ENCODE measurements at regions not wholly inside any gene's neighbourhood (a gene's known extent, or its start where the extent isn't known, plus 50 kb on each side); places are given as distances from the start of the nearest gene placed in this dataset.

- Histone ChIP-seq H3K27me3 (ENCODE audit: insufficient read depth, low read length) (no peaks in the 10 kb centered on the region), H3K79me2 (ENCODE audit: insufficient read depth, low read length) (no peaks in the 10 kb centered on the region), H3K9me3 (ENCODE audit: insufficient read depth, low read depth, low read length) (no peaks in the 10 kb centered on the region), H3K9ac (ENCODE audit: low read length) (no peak overlapping the region), H3K4me3 (ENCODE audit: insufficient read depth, low read depth, low read length) (no peak overlapping the region), H4K20me1 (ENCODE audit: insufficient read depth, low read length) (no peaks in the 10 kb centered on the region), H3K4me2 (ENCODE audit: low read length) (no peak overlapping the region), H3K36me3 (ENCODE audit: insufficient read depth, low read length) (no peaks in the 10 kb centered on the region), H2AFZ (ENCODE audit: low read depth, low read length) (no peak overlapping the region), H3K4me1 (ENCODE audit: insufficient read depth, low read length) (no peaks in the 10 kb centered on the region), H3K27ac (ENCODE audit: low read depth, low read length) (no peak overlapping the region)
- Mint-ChIP-seq H3K4me1 (ENCODE audit: low read depth, unreplicated experiment) (peaks cover 2% of the 10 kb centered on the region), H3K27me3 (ENCODE audit: low read depth, unreplicated experiment) (no peaks in the 10 kb centered on the region), H3K27ac (ENCODE audit: unreplicated experiment) (no peak overlapping the region), H3K9me3 (ENCODE audit: unreplicated experiment) (no peaks in the 10 kb centered on the region), H3K4me3 (ENCODE audit: unreplicated experiment) (no peak overlapping the region), H3K36me3 (ENCODE audit: low read depth, unreplicated experiment) (no peaks in the 10 kb centered on the region)
- TF ChIP-seq, protein P1, sequence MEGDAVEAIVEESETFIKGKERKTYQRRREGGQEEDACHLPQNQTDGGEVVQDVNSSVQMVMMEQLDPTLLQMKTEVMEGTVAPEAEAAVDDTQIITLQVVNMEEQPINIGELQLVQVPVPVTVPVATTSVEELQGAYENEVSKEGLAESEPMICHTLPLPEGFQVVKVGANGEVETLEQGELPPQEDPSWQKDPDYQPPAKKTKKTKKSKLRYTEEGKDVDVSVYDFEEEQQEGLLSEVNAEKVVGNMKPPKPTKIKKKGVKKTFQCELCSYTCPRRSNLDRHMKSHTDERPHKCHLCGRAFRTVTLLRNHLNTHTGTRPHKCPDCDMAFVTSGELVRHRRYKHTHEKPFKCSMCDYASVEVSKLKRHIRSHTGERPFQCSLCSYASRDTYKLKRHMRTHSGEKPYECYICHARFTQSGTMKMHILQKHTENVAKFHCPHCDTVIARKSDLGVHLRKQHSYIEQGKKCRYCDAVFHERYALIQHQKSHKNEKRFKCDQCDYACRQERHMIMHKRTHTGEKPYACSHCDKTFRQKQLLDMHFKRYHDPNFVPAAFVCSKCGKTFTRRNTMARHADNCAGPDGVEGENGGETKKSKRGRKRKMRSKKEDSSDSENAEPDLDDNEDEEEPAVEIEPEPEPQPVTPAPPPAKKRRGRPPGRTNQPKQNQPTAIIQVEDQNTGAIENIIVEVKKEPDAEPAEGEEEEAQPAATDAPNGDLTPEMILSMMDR (IDR thresholded peaks at IDR 0.05; ENCODE audit: insufficient read depth, low read depth, low read length), result no peak
- TF ChIP-seq EZH2 (IDR thresholded peaks at IDR 0.05; ENCODE audit: insufficient read depth, low read length), result no peak
- FAIRE-seq (no peak), DNase-seq (ENCODE audit: low read depth) (no peak)
Observed at GRCh38 chr13:56903710-56904282, 236.9 kb upstream of the PRR20A start.

DNA sequence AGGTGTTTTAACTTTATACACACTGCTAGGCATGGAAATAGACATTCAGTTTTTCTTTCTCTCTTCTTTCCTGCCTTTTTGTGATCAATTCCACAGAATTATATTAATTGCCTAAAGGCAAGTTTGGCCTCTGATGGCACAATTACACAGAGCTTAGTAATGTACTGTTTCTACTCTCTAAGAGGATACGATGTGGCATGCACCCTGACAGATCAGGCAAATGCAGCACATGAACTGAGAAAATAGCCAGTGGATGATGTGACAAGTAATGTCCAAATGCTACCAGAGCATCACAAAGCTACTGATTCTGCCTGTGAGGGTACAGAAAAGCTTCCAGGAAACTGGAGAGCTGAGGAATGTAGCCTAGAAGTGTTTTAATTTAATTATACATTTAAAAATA is 233.8 kb upstream of the PRR20A start:
- TF ChIP-seq EZH2 (IDR thresholded peaks at IDR 0.05; ENCODE audit: insufficient read depth, low read length), result no peak
- TF ChIP-seq, protein P1 (IDR thresholded peaks at IDR 0.05; ENCODE audit: insufficient read depth, low read depth, low read length), result no peak
- Histone ChIP-seq H3K4me2 (ENCODE audit: low read length) (no peak overlapping the region), H3K4me3 (ENCODE audit: insufficient read depth, low read depth, low read length) (no peak overlapping the region), H3K79me2 (ENCODE audit: insufficient read depth, low read length) (no peaks in the 10 kb centered on the region), H3K9me3 (ENCODE audit: insufficient read depth, low read depth, low read length) (no peaks in the 10 kb centered on the region), H2AFZ (ENCODE audit: low read depth, low read length) (no peak overlapping the region), H3K27me3 (ENCODE audit: insufficient read depth, low read length) (no peaks in the 10 kb centered on the region), H3K36me3 (ENCODE audit: insufficient read depth, low read length) (no peaks in the 10 kb centered on the region), H3K4me1 (ENCODE audit: insufficient read depth, low read length) (no peaks in the 10 kb centered on the region), H4K20me1 (ENCODE audit: insufficient read depth, low read length) (no peaks in the 10 kb centered on the region), H3K27ac (ENCODE audit: low read depth, low read length) (no peak overlapping the region), H3K9ac (ENCODE audit: low read length) (no peak overlapping the region)
- Mint-ChIP-seq H3K36me3 (ENCODE audit: low read depth, unreplicated experiment) (no peaks in the 10 kb centered on the region), H3K27ac (ENCODE audit: unreplicated experiment) (no peak overlapping the region), H3K4me1 (ENCODE audit: low read depth, unreplicated experiment) (peaks cover 2% of the 10 kb centered on the region), H3K27me3 (ENCODE audit: low read depth, unreplicated experiment) (no peaks in the 10 kb centered on the region), H3K4me3 (ENCODE audit: unreplicated experiment) (no peak overlapping the region), H3K9me3 (ENCODE audit: unreplicated experiment) (no peaks in the 10 kb centered on the region)
- DNase-seq (ENCODE audit: low read depth), result no peak
- no peak for FAIRE-seq

GRCh38 chr13:56907766-56908165 is 233.0 kb upstream of the PRR20A start:
- no peak overlapping the region for H2AFZ ChIP-seq (ENCODE audit: low read depth, low read length)
- FAIRE-seq (no peak), DNase-seq (ENCODE audit: low read depth) (no peak)
- H3K27ac ChIP-seq (ENCODE audit: low read depth, low read length), result no peak overlapping the region
- H4K20me1 ChIP-seq (ENCODE audit: insufficient read depth, low read length), result no peaks in the 10 kb centered on the region
- TF ChIP-seq EZH2 (IDR thresholded peaks at IDR 0.05; ENCODE audit: insufficient read depth, low read length), result no peak
- TF ChIP-seq, protein P1 (IDR thresholded peaks at IDR 0.05; ENCODE audit: insufficient read depth, low read depth, low read length), result no peak
- Mint-ChIP-seq H3K27me3 (ENCODE audit: low read depth, unreplicated experiment) (no peaks in the 10 kb centered on the region), H3K36me3 (ENCODE audit: low read depth, unreplicated experiment) (no peaks in the 10 kb centered on the region), H3K4me3 (ENCODE audit: unreplicated experiment) (no peak overlapping the region), H3K9me3 (ENCODE audit: unreplicated experiment) (no peaks in the 10 kb centered on the region), H3K4me1 (ENCODE audit: low read depth, unreplicated experiment) (peaks cover 2% of the 10 kb centered on the region), H3K27ac (ENCODE audit: unreplicated experiment) (no peak overlapping the region)
- H3K9me3 ChIP-seq (ENCODE audit: insufficient read depth, low read depth, low read length), result no peaks in the 10 kb centered on the region
- no peaks in the 10 kb centered on the region for H3K4me1 ChIP-seq (ENCODE audit: insufficient read depth, low read length)
- no peak overlapping the region for H3K4me3 ChIP-seq (ENCODE audit: insufficient read depth, low read depth, low read length)
- H3K9ac ChIP-seq (ENCODE audit: low read length), result no peak overlapping the region
- no peaks in the 10 kb centered on the region for H3K79me2 ChIP-seq (ENCODE audit: insufficient read depth, low read length)
- no peaks in the 10 kb centered on the region for H3K36me3 ChIP-seq (ENCODE audit: insufficient read depth, low read length)
- no peaks in the 10 kb centered on the region for H3K27me3 ChIP-seq (ENCODE audit: insufficient read depth, low read length)
- no peak overlapping the region for H3K4me2 ChIP-seq (ENCODE audit: low read length)

All from astrocyte (in vitro differentiated cells and primary cell).